Right ventricle myocardium inferior (tissue), 1 donor: ENCODE measurements at regions not wholly inside any gene's neighbourhood (a gene's known extent, or its start where the extent isn't known, plus 50 kb on each side); places are given as distances from the start of the nearest gene placed in this dataset.

ENCODE experiments used
- ATAC-seq: fragments of 200-7000 bp; cut with Tn5 transposase; one replicate; pipeline ENCODE4 v1.9.1; 2020; ENCODE audit warnings: mild to moderate bottlenecking, moderate library complexity
- DNase-seq: peaks from one replicate; pipeline ENCODE4 v3.0.0; 2021; ENCODE audit errors: missing footprints
- intact Hi-C: fragments of 100-400 bp; cut with DNase I; formaldehyde crosslinking; loops from one replicate; pipeline ENCODE4 v1.11.0; 2022
- donor health status: DM: no; HTN: yes; CAD: no; lungs with severe emphysema.

DNA sequence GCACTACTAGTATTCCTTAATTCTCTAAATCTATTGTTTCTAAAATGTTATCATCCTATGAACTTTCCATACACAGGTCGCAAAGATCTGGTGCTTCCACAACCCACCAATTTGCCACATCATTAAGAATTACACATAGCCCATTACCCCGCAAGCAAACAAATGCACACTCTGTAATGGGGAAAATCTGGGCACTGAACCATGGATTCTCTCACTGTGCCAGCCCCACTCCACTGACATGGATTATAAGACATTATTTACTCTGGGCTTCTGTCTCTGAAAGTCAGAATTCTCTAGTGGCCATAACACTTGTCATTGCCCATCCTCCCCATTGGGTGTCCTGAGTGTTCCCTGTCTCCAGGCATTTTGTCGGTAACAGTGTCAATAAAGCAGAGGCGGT lies 537.1 kb downstream of the EPHA4 start:
- intact Hi-C loops = no loop called here
- no peak for DNase-seq
- ATAC-seq = no peak

DNA sequence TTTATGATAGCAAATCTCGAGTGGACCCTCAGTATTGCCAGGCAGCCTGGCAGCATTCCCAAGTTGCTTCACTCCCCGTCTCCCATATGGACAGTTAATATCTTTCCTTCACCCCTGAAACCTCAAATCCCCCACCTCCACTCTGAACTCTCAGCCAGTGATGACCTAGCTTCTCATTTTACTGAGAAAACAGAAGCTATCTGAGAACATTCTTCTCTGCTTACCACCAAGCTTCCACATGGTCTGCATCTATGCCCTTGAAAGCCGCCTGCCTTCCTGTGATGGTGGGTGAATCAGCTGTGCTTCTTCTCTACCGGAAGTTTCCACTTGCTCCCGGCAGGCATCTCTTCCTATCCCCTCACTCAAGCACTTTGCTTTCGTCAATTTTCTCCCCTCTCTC lies 529.2 kb downstream of the EPHA4 start:
- intact Hi-C loops = no loop called here
- DNase-seq = no peak
- no peak for ATAC-seq

DNA sequence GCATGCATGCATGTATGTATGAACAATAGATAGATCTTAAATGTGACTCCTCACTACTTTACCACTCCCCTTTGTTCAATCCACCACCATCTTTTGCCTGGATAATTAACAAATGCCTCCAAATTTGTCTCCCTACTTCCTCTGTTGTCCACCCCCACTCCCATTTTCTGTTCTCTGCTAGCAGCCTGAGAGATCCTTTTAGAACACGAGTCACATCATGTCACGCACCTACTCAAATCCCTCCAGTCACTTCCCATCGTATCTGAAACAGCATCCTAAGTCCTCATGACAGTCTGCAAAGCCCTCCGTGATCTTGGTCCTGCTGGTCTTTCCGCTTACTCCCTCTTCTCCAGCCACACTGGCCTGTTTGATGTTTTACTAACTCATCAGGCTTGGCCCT lies 527.3 kb downstream of the EPHA4 start:
- DNase-seq (no peak), ATAC-seq (no peak)
- intact Hi-C loops = no loop called here

DNA sequence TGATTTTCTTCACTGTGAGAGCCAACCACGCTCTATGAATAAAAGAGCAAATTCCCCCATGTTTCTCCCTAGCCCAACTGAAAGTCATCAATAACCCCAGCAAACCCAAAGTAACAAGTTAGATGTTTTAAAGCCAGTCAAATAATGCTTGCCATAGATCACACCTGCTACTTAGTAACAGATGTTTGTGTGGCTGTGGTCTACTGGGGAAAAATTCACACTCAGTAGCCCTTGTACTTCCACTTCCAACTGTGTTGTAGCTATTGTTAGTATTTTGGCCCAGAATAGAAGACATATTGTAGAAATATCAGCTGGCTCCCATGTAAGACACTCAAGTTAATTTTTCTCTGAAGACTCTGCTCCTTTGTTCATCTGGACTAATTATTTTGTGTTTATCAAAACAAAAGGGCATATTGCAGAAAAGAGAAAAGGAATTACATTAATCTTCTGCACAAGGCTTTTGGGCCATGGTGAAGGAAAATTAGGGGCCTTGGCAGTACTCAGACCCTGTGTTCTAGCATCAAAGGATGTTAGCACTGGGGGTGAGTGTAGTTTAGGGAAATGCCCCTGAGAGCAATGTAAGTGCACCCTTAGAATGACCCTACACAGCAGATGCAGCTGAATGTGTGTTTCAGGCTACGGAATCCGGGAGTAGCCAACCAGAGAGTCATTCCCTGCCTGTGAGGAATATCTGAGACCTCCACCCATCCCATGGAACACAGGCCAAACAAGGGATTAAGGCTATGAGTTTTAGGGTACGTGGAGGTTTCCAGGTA lies 521.9 kb downstream of the EPHA4 start:
- DNase-seq (no peak), ATAC-seq (no peak)
- intact Hi-C loops = no loop called here

DNA sequence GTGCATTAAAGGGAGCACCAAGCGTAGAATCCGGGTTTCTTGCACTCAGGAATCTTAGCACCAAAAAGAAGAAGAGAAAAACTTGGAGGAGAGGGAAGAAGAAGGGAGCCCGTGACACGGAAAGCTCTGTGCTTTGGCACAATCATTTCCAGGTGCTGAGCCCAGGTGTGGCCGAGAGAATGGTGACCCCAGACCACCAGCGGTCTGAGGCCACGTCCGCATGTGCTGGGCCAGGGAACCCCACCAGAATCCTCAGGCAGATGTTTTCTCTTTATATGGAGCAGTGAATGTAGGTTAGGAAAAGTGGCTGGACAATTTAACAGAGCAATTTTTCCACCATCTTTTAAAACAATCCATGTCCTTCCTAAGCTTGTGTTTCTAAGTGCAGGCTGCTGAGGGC lies 520.9 kb downstream of the EPHA4 start:
- intact Hi-C loops = no loop called here
- no peak for ATAC-seq
- no peak for DNase-seq

DNA sequence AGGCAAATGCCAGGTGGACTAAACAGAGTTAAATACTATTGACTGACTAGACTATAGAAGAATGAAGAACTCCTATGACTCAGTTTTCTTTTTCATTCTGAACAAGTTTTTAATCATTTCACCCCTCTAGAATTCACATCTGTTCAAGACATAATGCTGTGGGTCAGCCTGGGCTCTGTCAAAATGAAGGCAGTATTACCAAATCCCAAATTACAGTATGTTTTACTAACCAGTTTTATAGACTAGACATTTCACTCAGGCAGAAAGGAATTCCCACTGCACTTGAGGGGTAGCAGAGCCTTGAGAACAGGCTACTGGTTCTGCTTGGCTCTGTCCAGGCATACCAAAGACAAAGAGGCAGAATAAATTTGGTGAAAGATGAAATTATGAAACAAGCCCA lies 511.7 kb downstream of the EPHA4 start:
- DNase-seq = no peak
- ATAC-seq = no peak
- intact Hi-C loops = no loop called here

DNA sequence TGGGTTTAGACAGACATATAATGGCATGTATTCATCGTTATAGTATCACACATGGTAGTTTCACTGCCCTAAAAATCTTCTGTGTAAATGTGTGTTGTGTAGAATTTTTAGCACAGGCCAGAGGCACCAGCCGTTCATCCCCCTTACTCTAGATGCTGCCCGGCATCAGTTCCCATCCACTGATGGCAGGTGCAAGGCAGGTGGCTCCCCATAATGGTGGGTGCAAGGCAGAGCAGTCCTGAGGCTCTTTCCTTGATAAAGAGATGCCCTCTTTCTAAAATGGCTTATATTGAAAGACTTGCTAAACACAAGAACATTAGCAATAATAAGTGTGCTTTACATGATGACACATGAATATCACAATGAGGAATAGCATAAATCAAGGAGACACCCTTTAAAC lies 508.5 kb downstream of the EPHA4 start:
- intact Hi-C loops = no loop called here
- ATAC-seq = no peak
- peak; percentile 40 for DNase-seq

DNA sequence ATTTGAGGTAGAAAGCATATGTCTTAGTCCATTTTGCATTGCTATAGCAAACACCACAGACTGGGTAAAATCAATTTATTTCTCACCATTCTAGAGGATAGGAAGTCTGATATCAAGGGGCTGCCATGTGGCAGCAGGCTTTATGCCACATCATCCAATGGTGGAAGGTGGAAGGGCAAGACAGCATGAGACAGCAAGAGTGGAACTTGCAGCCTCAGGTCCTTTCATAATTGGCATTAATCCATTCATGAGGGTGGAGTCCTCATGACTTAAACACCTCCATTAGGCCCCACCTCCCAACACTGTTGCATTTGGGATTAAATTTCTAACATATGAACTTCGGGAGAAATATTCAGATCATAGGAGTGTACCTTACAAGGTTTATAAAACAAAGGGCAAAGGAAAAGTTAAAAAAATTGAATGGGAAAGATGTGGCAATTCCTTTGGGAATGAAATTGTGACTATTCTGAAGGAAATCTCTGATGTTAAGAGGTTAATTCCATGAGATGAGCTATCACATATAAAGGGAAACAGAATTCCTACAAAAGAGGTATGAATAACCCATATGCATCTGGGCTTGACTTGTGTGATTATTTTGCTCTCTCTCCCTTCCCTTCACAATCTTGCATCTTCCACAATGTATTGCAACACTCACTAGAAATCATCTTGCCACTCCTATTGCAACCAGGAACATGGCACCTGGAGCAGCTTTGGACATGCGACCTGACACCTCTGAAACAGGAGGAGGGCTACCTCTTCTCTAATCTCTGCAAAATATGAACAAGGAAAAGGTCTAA lies 507.8 kb downstream of the EPHA4 start:
- intact Hi-C loops = no loop called here
- ATAC-seq = no peak
- no peak for DNase-seq

DNA sequence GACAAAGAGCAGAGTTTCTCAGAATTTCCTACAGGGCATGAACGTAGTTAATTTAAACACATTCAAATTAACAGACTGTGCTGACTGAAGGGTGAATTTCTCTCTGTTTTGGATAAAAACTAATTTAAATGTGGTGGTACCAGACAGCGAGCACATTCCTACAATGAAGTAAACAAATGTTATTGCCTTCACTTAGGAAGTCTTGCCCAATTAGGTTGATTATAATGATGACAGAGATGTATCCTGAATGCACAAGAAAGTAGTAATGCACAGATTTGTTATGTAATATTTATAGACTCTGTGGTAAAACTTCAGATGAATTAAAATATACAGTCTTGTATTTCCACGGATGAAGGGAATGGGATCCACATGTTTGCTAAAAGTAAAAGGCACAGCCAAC lies 507.2 kb downstream of the EPHA4 start:
- no peak for ATAC-seq
- no peak for DNase-seq
- intact Hi-C loops = loop anchor here (5.0 kb wide), 1 partner anchor 108 kb away; no protein-coding TSS in a partner anchor

DNA sequence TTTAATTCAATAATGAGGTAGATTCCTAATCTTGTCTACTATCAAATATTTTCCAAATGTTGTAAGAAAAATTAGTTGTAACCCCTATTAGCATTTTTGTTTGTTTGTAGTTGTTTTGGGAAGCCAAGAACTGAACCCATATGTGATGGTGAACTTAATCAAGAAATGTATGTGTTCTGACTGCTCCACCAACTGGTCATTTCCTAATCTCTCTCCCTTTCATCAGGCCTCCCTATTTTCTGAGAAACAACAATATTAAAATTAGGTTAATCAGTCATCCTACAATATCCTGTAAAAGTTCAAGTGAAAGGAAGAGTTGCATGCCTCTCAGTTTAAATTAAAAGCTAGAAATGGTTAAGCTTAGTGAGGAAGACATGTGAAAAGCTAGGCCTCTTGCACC lies 504.0 kb downstream of the EPHA4 start:
- ATAC-seq (no peak), DNase-seq (no peak)
- intact Hi-C loops = loop anchor here (5.0 kb wide), 1 partner anchor 111 kb away; no protein-coding TSS in a partner anchor

DNA sequence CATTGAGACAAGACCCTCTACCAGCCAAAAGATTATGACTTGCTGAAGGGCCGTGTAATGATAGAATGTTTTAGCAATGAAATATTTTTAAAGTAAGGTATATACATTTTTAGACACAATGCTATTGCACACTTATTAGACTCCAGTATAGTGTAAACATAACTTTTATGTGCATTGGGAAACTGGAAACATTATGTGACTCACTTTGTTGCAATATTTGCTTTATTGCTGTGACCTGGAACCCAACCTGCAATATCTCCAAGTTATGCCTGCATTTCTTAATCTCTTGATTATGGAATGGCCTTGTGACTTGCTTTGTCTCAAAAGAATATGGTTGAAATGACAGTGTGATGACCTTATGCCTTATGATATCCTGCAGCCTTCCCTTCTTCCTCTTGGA lies 502.0 kb downstream of the EPHA4 start:
- intact Hi-C loops = no loop called here
- DNase-seq = no peak
- ATAC-seq = no peak

DNA sequence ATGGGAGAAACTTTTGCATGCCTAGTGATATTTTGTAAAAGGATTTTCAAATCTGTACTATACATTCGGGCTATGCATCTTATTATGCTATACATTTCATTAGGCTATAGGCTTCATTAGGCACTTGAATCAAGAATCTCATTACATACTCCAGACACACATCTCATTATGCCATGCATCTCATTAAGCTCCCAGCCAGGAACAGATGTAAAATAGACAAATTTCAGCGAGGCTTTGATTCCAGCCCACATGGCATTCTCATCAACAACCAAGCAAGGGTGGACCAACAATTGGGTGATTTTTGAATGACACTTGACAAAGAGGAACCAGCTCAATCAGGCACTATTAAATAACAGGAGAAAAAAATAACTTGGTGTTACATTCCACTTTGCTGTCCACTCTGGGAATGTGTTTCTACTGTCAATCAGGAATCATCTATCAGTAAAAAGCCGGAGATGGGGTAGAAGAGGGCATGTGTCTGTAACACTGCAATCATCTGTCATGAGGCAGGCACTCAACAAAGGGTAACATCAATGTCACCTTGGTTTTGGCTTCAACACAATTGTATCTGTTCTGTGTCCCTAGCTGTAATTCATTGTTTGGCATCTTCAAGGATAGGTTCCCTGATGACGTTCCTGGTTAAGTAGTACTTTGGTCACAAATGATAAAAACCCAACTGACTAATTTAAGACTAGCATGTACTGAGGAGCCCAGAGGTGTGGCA lies 498.6 kb downstream of the EPHA4 start:
- intact Hi-C loops = no loop called here
- DNase-seq (no peak), ATAC-seq (peak; percentile 94)

DNA sequence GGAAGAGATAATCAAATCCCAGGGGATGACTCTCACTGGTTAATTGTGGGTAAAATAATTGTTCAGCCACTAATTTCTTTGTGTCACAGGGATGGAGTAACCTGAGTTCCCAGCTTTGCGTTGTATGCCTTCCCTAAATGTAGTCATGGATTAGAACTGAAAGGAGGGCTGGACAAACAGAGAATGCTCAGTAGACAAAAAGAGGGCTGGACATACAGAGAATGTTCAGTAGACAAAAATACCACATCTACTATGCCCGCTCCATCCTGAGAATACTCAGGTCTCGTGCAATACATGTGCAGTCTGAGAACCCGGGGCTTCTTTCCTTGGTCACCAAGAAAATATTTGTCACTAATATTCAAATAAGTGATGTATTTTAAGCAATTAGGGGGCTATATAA lies 497.9 kb downstream of the EPHA4 start:
- no peak for ATAC-seq
- intact Hi-C loops = no loop called here

DNA sequence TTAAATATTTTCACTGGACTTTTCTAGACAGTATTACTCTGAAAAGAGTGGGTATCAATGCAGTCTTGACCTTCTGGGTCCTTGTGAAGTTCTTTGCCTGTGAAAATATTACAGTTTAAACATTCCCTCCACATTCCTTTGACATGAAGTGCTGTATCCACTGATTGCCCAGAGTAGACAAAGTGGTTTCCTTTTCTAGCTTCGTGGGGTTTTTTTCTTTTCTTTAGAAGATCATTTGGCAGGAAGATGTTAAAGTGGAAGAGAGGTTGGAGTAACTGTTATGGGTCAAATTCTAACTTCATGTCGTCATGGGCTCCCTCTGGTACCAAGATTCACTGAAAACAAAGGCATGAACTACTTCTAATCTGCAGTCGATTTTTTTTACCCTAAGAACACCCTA lies 496.9 kb downstream of the EPHA4 start:
- no peak for ATAC-seq
- intact Hi-C loops = no loop called here
- DNase-seq = no peak

More for the DNA sequence above, 497.9 kb downstream of the EPHA4 start:
- DNase-seq = no peak

DNA sequence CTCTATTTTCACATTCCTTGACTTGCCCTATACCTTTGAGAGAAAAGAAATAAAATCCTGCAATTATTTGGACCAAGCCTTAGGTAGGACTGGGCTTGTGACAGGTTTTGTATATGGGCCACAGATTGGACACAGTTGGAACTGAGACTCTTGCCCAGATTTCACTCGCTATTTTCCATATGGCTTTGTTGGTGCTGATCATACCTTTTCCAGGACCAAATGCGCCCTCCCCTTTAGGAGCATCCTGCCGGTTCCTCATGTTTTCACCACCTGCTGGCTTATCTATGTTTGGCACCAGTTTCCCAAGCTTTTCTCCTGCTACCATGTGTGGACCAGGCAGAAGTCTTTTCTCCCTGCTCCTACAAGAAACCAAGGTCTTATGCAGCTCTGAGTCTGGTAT lies 494.9 kb downstream of the EPHA4 start:
- intact Hi-C loops = no loop called here
- no peak for DNase-seq
- ATAC-seq = no peak

DNA sequence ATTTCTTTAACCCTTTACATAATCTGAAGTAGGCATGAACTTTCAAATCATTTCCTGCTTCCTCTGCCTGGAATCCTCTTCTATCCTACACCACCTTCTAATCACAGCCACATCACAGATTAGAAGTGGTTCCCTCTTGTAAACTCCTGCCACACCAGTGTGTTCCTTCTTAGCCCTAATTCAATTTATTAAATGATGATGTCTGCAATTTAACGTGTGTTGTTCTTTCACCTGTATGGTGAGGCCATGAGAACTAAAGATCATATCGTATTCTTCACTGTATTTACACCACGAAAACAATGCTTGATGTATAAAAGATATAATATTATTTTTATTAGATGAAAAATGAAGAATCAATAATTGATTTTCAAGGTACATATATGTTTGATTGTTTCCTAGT lies 494.3 kb downstream of the EPHA4 start:
- ATAC-seq = no peak
- DNase-seq = no peak
- intact Hi-C loops = no loop called here

DNA sequence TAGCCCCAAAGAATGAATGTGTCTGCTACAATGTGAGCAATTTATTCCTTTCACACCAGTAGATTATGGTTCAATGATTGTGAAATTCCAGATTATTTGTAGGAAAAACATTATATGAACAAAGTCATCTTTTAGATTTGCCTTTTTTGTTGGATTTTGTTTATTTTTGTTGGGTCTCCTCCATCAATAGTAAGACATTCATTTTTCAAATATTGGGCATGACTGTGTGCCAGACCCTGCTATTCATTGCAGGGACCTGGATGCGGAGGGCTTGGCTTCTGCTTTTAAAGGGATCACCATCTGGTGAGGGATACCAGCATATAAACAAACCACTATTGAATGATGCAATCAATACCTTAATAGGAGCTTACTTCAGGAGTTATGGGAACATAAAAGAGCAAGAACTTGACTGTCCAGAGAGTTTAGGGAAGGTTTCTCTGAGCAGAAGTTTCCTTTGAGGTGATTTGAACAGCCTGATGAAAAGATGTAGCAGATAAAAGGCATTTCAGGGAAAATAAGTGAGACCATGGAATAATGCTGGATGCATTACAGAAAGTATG lies 486.7 kb downstream of the EPHA4 start:
- DNase-seq (no peak), ATAC-seq (no peak)
- intact Hi-C loops = no loop called here

DNA sequence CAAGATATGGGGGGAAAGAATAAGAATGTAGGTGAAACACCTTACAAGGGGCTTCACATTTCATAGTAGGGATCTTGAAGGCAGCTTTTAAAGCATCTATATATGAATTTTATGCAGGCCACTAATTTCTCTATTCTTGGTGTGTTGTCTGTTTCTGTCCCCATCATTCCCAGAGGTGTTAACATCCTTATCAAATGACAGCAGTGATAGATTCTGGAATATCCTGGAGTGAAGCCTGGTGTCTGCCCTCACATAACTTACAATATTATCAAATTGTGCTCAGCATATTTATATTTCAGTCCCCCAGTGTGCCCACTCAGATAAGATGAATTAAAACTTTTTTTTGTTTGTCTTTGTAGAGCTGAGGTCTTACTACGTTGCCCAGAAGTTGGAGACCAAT lies 486.2 kb downstream of the EPHA4 start:
- intact Hi-C loops = no loop called here
- ATAC-seq (no peak), DNase-seq (no peak)

DNA sequence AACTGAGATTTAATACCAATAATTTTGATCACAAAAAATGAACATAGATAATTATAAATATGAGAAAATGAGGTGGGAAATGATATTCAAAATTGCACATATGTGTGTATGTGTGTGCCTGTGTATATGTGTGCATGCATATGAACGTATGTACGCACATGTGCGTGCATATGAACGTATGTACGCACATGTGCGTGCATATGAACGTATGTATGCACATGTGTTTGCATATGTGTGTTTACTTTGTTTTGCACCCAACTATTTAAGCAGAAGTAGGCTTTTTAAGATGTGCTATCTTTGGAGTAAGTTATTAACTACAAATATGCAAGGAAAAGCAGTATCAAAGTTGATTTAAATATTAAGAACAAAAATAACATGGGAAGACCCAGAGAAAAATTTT lies 484.3 kb downstream of the EPHA4 start:
- intact Hi-C loops = no loop called here
- ATAC-seq (no peak), DNase-seq (no peak)
